HK-2 (cell line): ENCODE measurements at regions not wholly inside any gene's neighbourhood (a gene's known extent, or its start where the extent isn't known, plus 50 kb on each side); places are given as distances from the start of the nearest gene placed in this dataset.
"Not testable (repeated sequence)": the region's sequence is repeated elsewhere in the genome, so short reads cannot be mapped to it uniquely, and the experiment has no call there.

Experiments
- DNase-seq: peaks from one replicate; pipeline ENCODE4 v3.0.0-alpha.2; 2018; ENCODE audit not compliant: unreplicated experiment

DNA sequence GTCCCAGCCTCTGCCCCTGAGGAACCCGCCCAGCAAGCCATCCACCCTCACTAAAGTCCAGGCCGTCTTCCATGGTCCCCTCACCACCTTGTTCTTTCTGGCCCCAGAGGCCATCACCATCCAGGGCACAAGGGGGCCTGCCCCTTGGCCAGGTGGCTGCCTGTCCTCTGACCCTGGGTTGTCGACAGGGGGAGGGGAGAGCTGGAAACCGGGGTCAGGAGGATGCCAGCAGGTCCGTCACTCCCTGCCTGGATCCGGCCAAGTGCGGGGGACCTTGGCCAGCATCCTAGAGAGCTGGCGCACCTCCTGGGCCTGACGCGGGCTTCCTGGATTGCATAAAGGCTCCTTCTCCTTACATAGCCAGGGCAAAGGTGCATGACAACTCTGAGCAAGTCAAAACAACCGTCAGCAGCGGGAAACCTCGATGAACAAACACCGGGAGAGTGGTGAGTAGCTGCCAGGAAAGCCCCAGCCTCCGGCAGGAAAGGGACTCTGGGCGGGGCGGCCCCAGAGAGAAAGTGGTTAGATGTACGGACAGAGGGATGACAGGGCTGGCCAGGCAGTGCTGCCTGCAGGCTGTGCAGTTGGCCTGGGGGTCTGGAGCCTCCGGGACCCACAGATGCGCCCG lies 4461.2 kb upstream of the TPTE start:
- not testable (repeated sequence) for DNase-seq

DNA sequence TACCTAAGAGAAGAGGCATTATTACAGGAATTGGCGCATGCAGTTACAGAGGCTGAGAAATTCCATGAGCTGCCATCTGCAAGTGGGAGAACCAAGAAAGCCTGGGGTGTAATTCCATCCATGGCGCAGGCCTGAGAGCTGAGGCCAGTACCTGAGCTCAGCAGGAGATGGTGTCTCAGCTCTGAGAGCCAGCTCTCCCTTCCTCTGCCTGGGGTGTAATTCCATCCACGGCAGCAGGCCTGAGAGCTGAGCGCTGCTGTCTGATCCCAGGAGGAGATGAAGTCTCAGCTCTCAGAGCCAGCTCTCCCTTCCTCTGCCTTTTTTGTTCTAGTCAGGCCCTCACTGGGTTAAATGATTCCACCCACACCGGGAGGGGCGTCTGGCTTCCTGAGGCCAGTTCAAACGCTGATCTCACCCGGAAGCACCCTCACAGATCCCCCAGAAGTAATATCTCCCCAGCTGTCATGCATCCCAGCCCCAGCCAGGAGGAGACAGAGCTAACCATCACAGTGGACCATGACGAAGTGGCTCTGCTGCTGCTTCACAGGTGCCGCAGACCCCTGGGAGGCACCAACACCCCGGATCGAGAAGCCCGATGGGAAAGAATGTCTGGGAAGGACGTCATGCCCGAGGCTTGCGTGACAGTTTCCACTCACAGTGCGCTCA lies 4454.9 kb upstream of the TPTE start:
- DNase-seq = not testable (repeated sequence)

GRCh38 chr21:6068098-6068831 lies 4453.1 kb upstream of the TPTE start:
- DNase-seq = not testable (repeated sequence)

GRCh38 chr21:6070213-6070612 lies 4451.2 kb upstream of the TPTE start:
- not testable (repeated sequence) for DNase-seq

DNA sequence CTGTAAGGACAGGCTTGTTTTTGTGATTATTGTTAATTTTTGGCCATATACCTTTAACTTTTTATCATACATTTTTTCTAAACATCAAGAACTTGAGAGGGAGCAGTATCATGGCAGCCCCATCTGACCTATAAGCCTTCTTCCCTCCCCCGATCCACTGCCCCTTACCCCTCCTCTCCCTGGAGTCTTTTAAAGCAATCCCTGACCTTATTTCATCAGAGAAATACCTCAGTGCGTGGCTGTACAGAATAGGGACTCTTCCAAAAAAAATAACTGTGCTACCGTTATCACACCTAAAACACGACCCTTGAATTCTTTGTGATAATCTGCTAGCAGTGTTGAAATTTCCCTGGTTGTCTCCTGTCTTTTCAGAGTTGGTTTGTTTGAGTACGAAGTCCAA lies 4448.7 kb upstream of the TPTE start:
- not testable (repeated sequence) for DNase-seq

GRCh38 chr21:6073993-6074705 lies 4447.2 kb upstream of the TPTE start:
- DNase-seq = not testable (repeated sequence)

DNA sequence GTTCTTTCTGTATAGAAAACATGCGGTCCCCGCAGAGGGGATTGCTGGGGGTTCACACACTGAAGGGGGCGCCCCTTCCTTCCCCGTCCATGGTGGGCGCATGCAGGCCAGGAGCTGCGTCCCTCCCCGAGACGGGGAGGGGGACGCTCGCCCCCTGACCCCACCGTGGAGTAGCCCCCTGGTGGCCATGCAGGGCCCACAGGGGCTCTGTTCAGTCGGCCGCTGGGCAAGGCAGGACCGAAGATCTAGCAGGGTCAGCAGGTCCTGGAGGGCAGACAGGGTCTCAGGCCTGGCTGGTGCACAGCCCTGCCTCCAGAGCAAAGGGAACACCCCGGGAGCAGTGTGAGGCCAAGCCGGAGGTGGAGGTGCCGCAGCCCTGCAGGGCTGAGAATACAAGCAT lies 4446.4 kb upstream of the TPTE start:
- not testable (repeated sequence) for DNase-seq

DNA sequence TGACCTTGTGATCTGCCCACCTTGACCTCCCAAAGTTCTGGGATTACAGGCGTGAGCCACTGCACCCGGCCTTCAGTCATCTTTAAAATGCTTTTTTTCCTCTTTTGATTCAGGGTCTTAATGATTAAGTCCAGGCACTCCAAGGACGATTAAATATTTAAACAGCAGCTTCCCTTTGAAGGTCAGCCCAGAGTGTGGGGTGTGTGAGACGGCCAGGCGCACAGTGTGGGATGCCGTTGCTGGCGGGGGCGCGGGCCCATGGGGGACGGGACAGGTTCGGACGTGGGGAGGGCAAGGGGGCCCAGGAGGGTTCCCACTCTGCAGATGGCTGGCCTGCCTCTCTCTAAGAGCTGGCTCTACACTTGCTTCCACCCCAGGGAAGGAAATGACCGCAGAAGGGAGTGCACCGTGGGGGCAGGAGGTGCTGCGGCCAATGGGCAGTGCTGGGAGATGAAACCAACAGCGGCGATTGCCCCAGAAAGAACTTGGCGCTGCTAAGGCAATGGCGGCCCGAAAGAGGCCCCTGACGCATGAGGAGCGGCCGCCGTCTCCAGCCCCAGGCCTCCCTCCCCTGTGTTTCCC lies 4445.7 kb upstream of the TPTE start:
- not testable (repeated sequence) for DNase-seq

DNA sequence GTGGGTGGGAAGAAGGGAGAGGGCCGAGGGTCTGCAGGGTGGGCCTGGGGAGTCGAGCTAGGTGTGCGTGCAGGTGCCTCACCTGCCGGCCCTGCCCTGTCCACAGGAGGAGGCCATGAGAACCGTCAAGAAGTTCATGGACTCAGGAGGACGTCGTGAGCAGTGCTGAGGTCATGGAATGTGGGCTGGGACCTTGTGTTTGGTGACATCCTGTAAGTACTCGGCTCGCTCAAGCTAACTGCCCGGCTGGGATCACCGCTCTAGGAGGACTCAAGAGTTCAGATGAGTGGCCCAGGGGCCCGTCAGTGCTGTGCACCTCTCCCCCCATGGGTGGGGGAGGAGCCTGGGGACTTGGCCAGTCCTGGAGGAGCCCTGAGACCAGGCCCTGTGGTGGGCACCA lies 4444.0 kb upstream of the TPTE start:
- not testable (repeated sequence) for DNase-seq

GRCh38 chr21:6078902-6079301 lies 4442.5 kb upstream of the TPTE start:
- not testable (repeated sequence) for DNase-seq

- not testable (repeated sequence) for DNase-seq
Measured at GRCh38 chr21:6080941-6081655, 4440.3 kb upstream of the TPTE start.

DNA sequence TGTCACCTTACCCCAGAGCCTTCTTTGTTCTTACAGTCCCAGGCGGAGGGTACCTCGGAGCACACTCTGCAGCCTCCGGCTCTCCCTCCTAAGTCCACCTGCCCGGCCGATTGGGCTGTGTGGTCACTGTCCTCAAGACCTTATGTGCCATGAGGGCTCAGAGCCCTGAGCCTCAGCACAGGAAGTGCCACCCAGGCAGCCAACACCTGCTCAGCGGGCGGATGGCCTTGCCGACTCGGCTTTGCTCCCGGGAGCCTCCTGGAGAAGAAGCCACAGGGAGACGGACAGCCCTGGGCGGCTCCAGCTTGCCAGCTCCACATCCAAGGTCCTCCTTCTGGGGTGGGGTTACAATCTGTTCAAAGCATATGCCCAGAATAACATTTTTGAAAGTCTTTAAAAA lies 4439.2 kb upstream of the TPTE start:
- not testable (repeated sequence) for DNase-seq

DNA sequence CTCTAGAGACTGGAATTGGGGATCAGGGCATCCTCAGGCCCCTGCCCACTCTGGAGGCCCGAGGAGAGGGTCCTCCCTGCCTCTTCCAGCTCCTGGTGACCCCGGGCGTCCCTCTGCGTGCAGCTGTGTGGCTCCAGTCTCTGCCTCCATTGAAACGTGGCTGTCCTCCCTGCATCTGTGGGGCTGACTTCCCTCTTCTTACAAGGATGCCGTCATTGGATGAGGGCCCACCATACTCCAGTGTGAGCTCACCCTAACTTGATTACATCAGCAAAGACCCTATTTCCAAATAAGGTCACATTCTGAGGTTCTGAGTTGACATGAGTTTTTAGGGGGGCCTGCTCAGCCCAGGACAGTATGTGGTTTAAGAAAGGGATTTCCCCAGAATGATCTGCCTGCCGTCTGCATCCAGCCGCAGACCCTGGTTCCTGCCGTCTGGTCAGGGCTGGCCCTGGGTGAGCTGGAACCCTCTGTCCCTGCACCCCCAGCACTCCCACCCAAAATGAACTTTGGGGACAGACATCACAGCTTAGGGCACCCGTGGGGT lies 4437.7 kb upstream of the TPTE start:
- not testable (repeated sequence) for DNase-seq

GRCh38 chr21:6086038-6086437 lies 4435.3 kb upstream of the TPTE start:
- not testable (repeated sequence) for DNase-seq

DNA sequence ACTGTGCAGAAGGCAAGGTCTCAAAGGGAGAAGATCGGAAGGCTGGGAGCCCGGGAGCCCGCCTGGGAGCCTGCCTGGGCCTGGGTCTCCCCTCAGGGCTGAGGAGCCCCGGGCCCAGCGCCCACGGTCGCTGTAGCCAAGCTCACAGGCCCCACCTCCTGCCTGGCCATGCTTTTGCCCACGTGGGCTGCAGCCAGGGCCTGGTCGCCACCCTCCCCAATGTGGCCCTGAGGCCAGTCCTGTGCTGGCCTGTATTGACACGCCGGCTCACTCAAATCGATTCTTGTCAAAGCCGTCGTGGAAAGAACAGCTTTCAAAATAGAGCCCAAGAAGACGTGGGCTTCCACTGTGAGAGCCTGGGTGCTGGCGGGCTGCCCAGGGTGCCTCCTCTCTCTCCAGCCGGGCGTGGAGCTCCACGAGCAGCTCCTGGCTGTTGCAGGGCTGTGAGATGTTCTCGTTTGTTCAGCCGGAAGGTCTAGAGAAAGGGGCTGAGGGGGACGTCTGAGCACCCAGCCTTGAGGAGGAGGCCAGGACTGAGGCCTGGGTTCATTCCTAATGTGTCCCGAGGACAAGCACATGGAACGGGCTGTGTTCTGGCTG lies 4433.7 kb upstream of the TPTE start:
- not testable (repeated sequence) for DNase-seq

DNA sequence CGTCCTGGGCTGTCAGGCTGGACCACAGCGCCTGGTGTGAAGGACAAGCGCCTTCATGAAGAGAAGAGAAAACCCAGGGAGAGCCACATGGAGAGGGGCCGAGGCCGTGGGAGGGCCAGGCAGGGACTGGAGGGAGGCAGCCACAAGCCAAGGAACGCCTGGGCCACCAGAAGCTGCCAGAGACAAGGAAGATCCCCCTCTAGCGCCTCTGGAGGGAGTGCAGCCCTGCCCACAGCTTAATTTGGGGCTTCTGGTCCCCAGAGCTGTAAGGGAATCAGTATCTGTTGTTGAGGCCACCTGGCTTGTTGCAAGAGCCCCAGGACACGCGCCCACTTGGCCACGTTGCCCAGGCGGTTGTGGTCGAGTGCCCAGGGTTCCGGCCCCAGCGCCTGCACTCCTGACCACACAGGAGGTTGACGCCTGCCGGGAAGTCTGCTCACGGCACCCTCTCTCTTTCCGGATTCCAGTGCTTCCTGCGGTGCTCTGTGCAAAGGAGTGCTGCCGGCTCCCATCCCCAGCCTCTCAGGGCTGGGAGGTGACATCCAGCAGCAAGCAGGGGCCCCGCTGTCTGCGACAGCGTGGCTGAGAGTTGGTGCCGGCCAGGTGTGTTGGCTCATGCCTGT lies 4431.0 kb upstream of the TPTE start:
- DNase-seq = not testable (repeated sequence)

- not testable (repeated sequence) for DNase-seq
Measured at GRCh38 chr21:6091335-6092027, 4429.9 kb upstream of the TPTE start.

GRCh38 chr21:6092401-6092800 lies 4429.0 kb upstream of the TPTE start:
- DNase-seq = not testable (repeated sequence)

- DNase-seq = not testable (repeated sequence)
Measured at GRCh38 chr21:6093419-6093818, 4428.0 kb upstream of the TPTE start.
